ENCODE measurements at regions not wholly inside any gene's neighbourhood (a gene's known extent, or its start where the extent isn't known, plus 50 kb on each side); places are given as distances from the start of the nearest gene placed in this dataset.

- H3K27ac ChIP-seq (ENCODE audit: insufficient read depth, low read length) = no peak overlapping the region
- H3K79me2 ChIP-seq (ENCODE audit: control insufficient read depth, insufficient read depth, low read length) = no peaks in the 10 kb centered on the region
- no peak for DNase-seq (ENCODE audit: low read depth in 2 of 2)
- H3K4me1 ChIP-seq (ENCODE audit: control insufficient read depth, extremely low read depth, insufficient read depth, low read length) = peaks cover 17% of the 10 kb centered on the region
- no peaks in the 10 kb centered on the region for H3K9me3 ChIP-seq (ENCODE audit: control insufficient read depth, insufficient read depth, low read depth, low read length)
- no peak overlapping the region for H3K4me3 ChIP-seq (replicated peaks in 1 of 4; ENCODE audit: control extremely low read depth in 1 of 4, insufficient read depth in 1 of 4, low read depth in 3 of 4, low read length in 4 of 4)
- no peaks in the 10 kb centered on the region for H3K36me3 ChIP-seq (ENCODE audit: control insufficient read depth, insufficient read depth, low read length)
- H3K27me3 ChIP-seq (ENCODE audit: control insufficient read depth, insufficient read depth, low read length) = no peaks in the 10 kb centered on the region
- H3K4me2 ChIP-seq (ENCODE audit: extremely low read depth, insufficient read depth, low read length) = no peak overlapping the region
- H3K9ac ChIP-seq (ENCODE audit: insufficient read depth, low read length) = no peak overlapping the region
- H2AFZ ChIP-seq (ENCODE audit: low read length) = no peak overlapping the region
- H4K20me1 ChIP-seq (ENCODE audit: control insufficient read depth, extremely low read depth, insufficient read depth, low read length) = no peaks in the 10 kb centered on the region
- TF ChIP-seq CTCF (conservative IDR thresholded peaks at IDR 0.05 in 1 of 2, IDR thresholded peaks at IDR 0.05 in 1 of 2; ENCODE audit: low read depth in 1 of 2, low read length in 2 of 2) (no peak), EZH2 (IDR thresholded peaks at IDR 0.05; ENCODE audit: low read length, missing control alignments) (no peak)
Measured at GRCh38 chr10:3480281-3480989, 304.6 kb downstream of the KLF6 start.

- Histone ChIP-seq H3K4me1 (ENCODE audit: control insufficient read depth, extremely low read depth, insufficient read depth, low read length) (peaks cover 7% of the 10 kb centered on the region), H3K27me3 (ENCODE audit: control insufficient read depth, insufficient read depth, low read length) (no peaks in the 10 kb centered on the region), H4K20me1 (ENCODE audit: control insufficient read depth, extremely low read depth, insufficient read depth, low read length) (no peaks in the 10 kb centered on the region), H3K4me2 (ENCODE audit: extremely low read depth, insufficient read depth, low read length) (no peak overlapping the region), H3K9ac (ENCODE audit: insufficient read depth, low read length) (no peak overlapping the region), H2AFZ (ENCODE audit: low read length) (no peak overlapping the region), H3K36me3 (ENCODE audit: control insufficient read depth, insufficient read depth, low read length) (no peaks in the 10 kb centered on the region), H3K4me3 (replicated peaks in 1 of 4; ENCODE audit: control extremely low read depth in 1 of 4, insufficient read depth in 1 of 4, low read depth in 3 of 4, low read length in 4 of 4) (no peak overlapping the region), H3K27ac (ENCODE audit: insufficient read depth, low read length) (no peak overlapping the region), H3K79me2 (ENCODE audit: control insufficient read depth, insufficient read depth, low read length) (no peaks in the 10 kb centered on the region), H3K9me3 (ENCODE audit: control insufficient read depth, insufficient read depth, low read depth, low read length) (no peaks in the 10 kb centered on the region)
- DNase-seq (ENCODE audit: low read depth in 2 of 2) = no peak
- TF ChIP-seq EZH2 (IDR thresholded peaks at IDR 0.05; ENCODE audit: low read length, missing control alignments) (no peak), CTCF (conservative IDR thresholded peaks at IDR 0.05 in 1 of 2, IDR thresholded peaks at IDR 0.05 in 1 of 2; ENCODE audit: low read depth in 1 of 2, low read length in 2 of 2) (no peak)
Measured at GRCh38 chr10:3478632-3479240, 306.2 kb upstream of the PITRM1 start.

GRCh38 chr10:3478153-3478552, 305.6 kb upstream of the PITRM1 start:
- TF ChIP-seq EZH2 (IDR thresholded peaks at IDR 0.05; ENCODE audit: low read length, missing control alignments) = no peak
- no peak for TF ChIP-seq CTCF (conservative IDR thresholded peaks at IDR 0.05 in 1 of 2, IDR thresholded peaks at IDR 0.05 in 1 of 2; ENCODE audit: low read depth in 1 of 2, low read length in 2 of 2)
- Histone ChIP-seq H4K20me1 (ENCODE audit: control insufficient read depth, extremely low read depth, insufficient read depth, low read length) (no peaks in the 10 kb centered on the region), H2AFZ (ENCODE audit: low read length) (no peak overlapping the region), H3K36me3 (ENCODE audit: control insufficient read depth, insufficient read depth, low read length) (no peaks in the 10 kb centered on the region), H3K4me2 (ENCODE audit: extremely low read depth, insufficient read depth, low read length) (no peak overlapping the region), H3K4me1 (ENCODE audit: control insufficient read depth, extremely low read depth, insufficient read depth, low read length) (peaks cover 6% of the 10 kb centered on the region), H3K9me3 (ENCODE audit: control insufficient read depth, insufficient read depth, low read depth, low read length) (no peaks in the 10 kb centered on the region), H3K79me2 (ENCODE audit: control insufficient read depth, insufficient read depth, low read length) (no peaks in the 10 kb centered on the region), H3K4me3 (replicated peaks in 1 of 4; ENCODE audit: control extremely low read depth in 1 of 4, insufficient read depth in 1 of 4, low read depth in 3 of 4, low read length in 4 of 4) (no peak overlapping the region), H3K27me3 (ENCODE audit: control insufficient read depth, insufficient read depth, low read length) (no peaks in the 10 kb centered on the region), H3K9ac (ENCODE audit: insufficient read depth, low read length) (no peak overlapping the region), H3K27ac (ENCODE audit: insufficient read depth, low read length) (no peak overlapping the region)
- DNase-seq (ENCODE audit: low read depth in 2 of 2) = no peak
